ENCODE measurements at regions not wholly inside any gene's neighbourhood (a gene's known extent, or its start where the extent isn't known, plus 50 kb on each side); places are given as distances from the start of the nearest gene placed in this dataset.
A peak's percentile ranks its signal among the peaks of the same experiment; 100 is the strongest.
"Not testable (repeated sequence)": the region's sequence is repeated elsewhere in the genome, so short reads cannot be mapped to it uniquely, and the experiment has no call there.

DNA sequence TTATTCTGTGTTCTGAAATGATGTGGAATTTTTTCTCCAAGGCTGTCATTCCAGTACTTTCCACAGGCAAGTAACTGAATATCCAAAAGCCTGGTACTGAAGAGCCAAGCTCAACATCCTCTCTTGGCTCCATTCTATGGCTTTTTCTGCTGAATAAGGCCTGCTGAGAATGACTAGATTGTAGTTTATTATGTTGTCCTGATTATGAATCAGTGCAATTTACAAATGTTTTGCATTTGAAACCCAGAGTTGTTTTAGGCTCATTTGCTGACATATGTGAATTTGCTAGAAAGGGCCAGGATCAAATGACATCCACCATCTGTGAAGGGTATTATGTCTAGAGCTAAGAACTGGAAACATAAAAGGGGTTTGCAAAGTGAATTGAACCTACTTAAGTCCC lies 596.6 kb downstream of the KCTD12 start:
- DNase-seq (ENCODE audit: low spot score): no peak

DNA sequence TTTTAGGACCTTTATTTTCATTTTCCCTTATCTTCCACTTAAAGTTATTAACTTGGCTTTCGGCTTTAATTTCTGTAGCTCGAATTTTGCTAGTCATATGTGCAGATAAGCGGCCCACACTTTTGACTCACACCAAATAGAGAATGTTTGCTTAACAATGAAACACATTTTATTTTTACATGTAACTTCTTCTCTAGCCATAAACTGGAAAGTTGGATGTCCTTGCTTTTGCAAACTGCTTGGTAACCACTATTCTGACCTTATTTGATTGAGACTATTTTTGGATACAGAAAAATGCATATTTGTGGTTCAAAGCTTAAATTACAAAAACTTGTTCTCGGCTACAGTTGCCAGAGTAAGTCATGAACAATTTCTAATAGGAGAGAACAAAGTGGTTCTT lies 600.0 kb downstream of the KCTD12 start:
- DNase-seq (ENCODE audit: low spot score): no peak

DNA sequence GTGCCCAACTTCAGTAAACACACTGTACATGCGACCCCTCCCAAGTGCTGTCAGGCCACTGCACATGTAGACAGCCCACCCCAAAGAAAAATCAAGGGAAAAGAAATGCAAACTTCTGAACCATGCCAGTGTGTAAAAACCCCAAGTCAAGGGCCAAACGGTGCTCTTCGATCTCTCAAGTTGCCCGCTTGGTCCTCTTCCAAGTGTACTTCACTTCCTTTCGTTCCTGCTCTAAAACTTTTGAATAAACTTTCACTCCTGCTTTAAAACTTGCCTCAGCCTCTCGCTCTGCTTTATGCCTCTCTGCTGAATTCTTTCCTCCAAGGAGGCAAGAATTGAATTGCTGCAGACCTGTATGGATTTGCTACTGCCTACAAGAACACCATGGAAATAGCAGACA lies 600.7 kb downstream of the KCTD12 start:
- DNase-seq (ENCODE audit: low spot score): no peak

DNA sequence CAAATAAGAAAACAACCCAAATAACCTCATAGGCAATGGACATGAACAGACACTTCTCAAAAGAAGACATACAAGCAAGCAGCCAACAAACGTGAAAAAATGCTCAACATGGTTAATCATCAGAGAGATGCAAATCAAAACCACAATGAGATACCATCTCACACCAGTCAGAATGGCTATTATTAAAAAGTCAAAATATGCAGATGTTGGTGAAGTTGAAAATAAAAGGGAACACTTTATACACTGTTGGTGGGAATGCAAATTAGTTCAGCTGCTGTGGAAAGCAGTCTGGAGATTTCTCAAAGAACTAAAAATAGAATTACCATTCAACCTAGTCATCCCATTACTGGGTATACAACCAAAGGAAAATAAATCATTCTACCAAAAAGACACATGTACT lies 606.4 kb downstream of the KCTD12 start:
- DNase-seq (ENCODE audit: low spot score): not testable (repeated sequence)

DNA sequence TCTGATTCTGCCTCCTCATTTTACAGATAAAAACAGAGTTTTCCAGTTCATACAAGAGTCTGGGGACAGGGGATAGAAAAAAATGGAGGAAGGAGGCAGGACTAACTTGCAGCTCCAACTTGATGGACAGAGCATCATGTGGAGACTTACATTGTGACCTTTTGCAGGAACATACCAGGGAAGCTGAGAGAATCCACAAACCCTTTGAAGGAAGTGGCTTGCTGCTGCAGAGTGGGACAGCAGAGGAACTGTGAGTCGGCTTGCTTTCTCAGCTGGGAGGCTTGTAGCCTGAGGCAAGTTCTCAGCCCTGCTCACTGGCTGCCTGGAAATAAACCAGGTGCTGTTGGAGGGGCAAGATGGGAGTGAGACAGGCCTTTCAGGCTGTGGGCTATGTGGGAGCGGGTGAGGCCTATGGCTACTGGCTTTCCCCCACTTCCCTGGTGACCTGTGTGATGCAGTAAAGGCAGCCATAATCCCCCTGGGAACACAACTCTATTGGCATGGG lies 614.4 kb downstream of the KCTD12 start:
- no peak for DNase-seq (ENCODE audit: low spot score)

DNA sequence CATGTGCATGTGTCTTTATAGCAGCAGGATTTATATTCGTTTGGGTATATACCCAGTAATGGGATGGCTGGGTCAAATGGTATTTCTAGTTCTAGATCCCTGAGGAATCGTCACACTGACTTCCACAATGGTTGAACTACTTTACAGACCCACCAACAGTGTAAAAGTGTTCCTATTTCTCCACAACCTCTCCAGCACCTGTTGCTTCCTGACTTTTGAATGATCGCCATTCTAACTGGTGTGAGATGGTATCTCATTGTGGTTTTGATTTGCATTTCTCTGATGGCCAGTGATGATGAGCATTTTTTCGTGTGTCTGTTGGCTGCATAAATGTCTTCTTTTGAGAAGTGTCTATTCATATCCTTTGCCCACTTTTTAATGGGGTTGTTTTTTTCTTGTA lies 617.9 kb downstream of the KCTD12 start:
- not testable (repeated sequence) for DNase-seq (ENCODE audit: low spot score)

DNA sequence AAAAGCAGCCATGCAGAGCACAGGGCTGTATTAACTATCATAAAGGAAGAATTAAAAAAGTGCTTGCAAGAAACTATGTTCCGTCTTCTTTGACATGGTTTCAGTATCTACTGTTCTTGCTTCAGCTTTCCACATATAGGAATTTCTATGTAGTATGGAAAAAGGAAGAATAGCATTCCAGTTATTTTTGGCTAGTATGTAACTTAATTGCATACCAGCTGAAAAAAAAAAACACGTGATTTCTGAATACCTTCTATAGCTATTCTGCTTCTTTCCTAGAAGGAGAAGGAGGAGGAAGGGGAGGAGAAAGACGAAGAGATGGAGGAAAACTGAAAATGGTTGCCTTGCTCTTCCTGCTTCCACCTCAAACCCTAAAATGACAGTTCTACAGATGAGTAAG lies 619.0 kb downstream of the KCTD12 start:
- DNase-seq (ENCODE audit: low spot score): no peak

DNA sequence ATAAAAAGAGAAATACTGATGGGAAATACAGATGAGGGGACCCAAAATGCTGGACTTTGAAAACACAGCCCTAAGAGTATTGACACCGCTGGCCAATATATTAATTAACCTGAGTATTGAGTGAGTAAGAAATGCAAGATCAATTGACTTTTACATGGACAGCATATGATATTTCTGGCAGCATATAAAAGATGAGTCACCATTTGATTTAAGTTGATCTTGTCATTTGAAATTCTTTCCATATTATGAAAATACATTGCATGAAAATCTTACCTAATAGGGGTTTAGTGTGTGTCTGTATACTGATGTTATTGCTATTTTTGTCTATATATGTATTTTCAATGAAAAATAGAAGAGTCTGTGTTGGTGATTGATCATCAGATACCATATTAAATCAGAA lies 619.6 kb downstream of the KCTD12 start:
- no peak for DNase-seq (ENCODE audit: low spot score)

DNA sequence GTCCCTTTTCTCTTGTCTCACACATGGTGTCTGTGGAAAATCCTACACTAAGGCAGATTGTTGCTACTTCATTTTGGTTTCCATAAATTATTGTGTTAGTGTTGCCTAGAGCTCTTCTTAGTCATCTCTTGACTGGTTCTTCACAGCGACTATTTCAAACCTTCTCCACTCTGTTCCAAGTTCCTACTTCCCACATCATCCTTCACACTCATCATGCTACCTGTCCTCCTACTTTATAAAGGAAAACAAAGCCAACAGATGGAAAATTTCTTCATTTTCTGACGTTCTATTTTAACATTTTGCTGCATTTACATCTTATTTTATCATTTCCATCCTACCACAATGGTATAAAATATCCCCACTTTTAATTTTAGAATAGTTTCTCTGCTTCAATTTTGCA lies 614.1 kb downstream of the LMO7 start:
- peak; percentile 40 for DNase-seq (ENCODE audit: low spot score)

DNA sequence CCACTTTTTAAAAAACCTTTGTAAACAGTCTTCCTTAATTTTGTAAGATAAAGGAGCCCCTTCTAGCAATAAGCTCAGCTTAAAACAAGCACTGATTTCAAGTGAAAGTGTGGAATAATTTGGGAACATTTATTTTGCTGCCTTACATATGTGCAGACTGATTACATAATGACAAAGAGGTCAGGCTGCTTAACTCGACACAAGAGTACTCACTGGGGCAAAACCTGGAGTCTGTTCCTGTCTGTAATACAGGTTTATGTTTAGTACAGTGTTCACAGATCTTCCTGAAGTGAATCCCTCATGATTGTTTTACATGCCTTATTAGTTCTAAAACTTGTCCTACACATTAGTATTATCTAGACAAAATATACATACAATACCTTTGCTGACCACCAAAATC lies 609.8 kb downstream of the LMO7 start:
- DNase-seq (ENCODE audit: low spot score): no peak

DNA sequence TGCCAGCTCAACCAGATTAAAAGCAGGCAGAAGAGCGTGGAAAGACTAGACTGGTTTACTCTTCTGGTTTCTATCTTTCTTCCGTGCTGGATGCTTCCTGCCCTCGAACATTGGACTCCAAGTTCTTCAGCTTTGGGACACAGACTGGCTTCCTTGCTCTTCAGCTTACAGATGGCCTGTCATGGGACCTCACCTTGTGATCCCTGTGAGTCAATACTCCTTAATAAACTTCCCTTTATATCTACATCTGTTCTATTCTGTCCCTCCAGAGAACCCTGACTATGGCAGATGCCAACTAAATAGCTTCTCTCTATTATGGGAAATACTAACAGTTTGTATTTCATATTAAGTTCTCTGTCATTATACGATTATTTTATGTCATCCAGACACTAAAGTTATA lies 609.1 kb downstream of the LMO7 start:
- no peak for DNase-seq (ENCODE audit: low spot score)

DNA sequence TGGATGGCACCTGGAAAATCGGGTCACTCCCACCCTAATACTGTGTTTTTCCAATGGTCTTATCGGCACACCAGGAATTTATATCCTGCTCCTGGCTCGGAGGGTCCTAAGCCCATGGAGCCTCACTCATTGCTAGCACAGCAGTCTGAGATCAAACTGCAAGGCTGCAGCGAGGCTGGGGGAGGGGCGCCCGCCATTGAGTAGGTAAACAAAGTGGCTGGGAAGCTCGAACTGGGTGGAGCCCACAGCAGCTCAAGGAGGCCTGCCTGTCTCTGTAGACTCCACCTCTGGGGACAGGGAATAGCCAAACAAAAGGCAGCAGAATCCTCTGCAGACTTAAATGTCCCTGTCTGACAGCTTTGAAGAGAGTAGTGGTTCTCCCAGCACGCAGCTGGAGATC lies 607.0 kb downstream of the LMO7 start:
- not testable (repeated sequence) for DNase-seq (ENCODE audit: low spot score)

DNA sequence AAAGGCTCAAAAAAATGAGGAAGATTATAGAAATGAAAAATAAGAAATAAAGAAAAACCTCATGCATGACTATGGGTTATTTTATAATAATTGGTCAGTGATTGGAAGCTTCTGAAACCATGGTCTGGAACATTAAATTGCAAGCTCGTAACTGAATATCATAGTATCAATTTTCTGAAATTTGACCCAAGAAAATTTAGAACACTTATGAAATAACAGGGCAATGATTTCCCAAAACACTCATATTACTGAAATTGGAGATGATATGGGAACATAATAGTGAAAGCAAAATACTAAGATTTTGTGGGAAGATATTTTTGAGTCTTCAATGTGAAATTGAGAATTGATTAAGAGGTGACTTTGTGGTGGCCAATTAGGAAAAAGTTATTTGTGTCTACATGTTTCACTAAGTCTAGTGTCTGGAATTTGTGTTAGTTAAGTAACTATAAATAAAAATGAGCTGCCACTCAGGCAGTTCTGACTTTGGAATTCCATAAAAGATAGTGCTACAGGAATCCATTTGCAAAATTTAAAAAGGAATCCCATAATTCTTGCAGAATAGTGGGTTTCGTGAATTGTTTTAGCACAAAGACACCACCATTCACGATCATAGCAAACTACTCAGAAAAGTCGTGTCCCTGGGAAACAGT lies 603.0 kb downstream of the LMO7 start:
- no peak for DNase-seq (ENCODE audit: low spot score)

DNA sequence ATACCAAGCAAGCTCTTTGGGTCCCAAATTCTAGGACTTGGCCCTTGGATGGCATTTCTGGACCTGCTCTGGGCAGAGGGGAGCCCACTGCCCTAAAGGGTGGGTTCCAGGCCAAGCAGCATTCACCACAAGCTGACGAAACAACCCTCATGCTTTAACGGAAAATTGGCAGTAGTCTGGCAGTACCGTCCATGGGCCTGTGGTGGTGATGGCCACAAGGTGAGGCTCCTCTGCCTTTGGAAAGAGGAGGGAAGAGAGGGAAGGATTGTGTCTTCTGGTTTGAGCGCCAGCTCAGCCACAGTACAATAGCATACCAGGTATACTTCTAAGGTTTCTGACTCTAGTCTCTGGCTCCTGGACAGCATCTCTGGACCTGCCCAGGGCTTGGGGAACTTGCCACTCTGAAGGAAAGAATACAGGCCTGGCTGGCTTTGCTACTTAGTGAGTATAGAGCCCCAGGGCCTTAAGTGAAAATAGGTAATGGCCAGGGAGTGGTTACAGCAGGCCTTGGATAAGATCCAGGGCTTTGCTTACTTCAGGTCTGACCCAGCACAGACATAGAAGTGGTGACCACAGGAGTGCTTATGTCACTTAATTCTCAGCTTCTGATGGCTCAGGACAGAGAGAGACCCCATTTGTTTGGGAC lies 595.5 kb downstream of the LMO7 start:
- no peak for DNase-seq (ENCODE audit: low spot score)

DNA sequence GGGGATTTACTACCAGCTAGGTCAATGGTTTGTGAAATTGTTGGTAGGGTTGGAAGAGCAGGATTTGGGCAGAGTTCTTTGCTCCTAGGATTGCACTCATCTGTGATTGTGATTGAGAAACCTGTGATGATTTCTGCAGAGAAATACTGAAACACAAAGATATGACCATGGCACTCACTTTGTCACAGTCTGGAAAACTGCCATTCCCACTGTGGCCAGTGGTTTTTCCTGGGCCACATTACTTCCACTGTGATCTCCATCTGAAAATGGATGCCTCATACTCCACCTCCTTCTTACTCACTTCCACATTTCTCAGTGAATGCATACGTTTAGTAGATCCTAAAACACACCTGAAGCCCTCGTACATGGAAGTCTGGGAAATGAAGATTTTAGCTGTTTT lies 593.2 kb downstream of the LMO7 start:
- no peak for DNase-seq (ENCODE audit: low spot score)

DNA sequence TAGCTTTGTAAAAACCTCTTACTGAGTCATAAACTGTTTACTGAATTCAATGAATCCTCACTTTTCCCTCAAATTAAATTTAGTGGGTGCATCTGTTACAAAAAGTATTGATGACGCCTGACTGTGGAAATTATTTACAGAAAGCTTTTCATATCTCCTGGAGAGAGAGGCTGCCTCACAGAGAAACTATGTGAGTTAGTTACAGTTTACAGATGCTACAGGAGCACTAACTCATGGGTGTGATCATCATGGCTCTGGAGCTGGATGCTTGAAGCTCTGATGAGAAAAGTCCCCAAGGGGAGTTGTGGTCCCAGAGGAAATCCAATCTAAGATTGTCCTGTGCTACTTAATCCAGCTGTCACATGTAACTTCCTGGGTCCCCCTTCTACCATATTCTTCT lies 590.8 kb downstream of the LMO7 start:
- DNase-seq (ENCODE audit: low spot score): no peak

DNA sequence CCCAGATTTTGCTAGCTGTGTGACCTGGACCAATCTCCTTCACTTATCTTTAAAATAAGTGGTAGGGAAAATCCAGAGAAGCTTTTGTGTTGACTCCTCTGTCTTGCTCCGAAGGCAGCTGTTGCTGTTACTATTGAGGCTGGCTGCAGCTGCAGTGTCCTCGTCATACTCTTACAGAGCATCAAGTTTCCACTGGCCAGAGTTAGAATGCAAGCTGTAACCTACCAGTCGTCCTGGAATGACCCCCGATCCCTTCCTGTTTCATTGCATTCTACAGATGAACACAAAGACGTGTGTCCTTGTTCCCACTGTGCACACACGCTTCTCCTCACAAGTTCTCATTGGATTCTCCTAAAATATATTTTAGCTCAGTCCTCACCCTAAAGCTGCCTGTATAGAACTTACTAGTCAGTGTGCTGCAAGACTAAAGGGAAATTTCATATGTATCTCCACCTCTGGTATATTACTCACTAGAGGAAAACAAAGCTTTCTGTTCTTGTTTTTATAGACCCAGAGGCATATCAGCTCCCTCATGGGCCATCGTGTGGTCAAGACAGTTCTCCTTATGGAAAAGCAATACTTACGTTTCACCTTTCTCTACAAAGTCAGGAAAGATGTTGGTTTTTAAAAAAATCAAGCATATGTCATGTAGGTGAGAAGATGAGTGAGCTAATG lies 589.8 kb downstream of the LMO7 start:
- peak; percentile 8 for DNase-seq (ENCODE audit: low spot score)

DNA sequence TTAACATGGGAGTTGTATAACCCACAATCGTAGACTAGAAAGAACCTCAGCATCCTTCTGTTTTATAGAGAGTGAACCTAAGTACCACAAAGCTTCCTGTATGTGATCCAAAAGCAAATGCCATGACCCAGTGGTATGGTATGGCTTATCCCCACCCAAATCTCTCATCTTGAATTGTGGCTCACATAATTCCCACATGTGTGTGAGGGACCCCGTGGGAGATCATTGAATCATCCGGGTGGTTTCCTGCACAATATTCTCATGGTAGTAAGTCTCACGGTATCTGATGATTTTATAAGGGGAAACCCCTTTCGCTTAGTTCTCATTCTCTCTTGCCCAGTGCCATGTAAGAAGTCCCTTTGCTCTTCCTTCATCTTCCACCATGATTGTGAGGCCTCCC lies 587.9 kb downstream of the LMO7 start:
- DNase-seq (ENCODE audit: low spot score): no peak

DNA sequence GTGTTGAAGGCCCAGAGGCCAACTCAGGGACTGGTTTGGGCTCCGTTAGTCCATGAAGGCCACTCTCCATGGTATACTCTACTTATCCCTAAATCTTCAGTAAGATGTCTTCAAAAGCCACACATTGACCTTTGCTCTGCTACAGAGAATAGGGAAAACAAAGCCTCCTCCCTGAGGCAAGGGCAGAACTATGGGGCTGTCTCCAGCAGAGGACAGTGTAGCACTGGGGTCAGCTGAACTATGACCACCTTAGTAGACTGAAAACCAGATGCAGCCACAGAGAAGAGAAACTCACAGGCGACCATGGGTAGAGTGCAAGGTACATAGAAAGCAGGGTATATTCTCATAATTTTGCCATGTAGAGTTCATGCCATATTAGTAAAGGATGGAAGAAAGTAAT lies 587.4 kb downstream of the LMO7 start:
- DNase-seq (ENCODE audit: low spot score): no peak

DNA sequence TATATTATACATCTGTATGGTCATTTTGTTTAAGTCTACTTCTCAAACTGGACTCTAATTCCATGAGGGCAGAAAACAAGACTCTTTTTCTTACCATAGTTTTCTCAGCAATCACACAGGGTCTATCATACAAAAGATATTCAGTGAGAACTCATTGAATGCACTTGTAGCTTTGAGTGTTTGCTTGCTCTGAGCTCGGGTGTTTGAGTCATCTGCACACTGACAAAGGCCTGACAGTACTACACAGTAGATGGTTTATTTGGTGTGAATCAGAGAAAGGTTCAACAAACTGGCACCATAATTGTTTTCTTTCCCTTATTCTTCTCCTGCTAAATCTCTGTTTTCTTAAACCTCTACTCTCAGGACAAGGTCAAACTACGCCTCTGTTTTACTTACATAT lies 586.4 kb downstream of the LMO7 start:
- peak; percentile 12 for DNase-seq (ENCODE audit: low spot score)

DNA sequence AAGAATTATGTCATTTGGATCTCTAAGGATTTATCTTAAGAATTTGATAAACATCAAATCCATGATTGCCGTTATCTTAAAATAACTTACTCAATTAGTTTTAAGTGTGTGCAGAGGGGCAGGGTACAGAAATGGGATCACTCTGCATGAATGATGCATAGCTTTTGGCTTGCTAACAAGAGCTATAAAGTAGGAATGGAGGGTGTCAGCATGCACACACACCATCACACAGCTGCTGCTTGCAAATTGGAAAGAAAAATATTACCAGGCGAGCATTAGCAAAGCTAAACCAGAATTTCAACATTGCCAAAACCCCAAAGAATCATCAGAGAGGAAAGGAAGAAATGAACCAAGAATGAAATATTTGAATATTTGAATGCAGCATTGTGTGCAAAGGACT lies 580.6 kb downstream of the LMO7 start:
- no peak for DNase-seq (ENCODE audit: low spot score)

DNA sequence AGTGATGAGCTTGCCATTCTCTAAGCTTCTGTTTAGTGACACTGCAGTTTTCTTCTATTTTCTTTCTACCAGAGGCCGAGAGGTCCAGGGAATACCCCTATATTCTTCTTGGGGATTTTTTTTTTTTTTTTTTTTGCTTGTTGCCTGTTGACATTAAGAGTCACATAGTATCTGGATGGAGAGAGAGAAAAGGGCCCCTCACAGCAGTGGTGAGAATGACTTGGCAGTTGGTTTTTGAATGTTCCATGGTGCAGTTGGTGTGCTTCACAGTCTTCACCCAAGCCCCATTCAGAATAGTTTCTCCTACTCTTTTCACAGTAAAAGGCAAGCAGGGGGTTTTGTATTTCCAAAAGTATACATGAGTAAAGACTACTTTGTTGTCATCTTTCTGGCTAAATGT lies 577.9 kb downstream of the LMO7 start:
- DNase-seq (ENCODE audit: low spot score): no peak

DNA sequence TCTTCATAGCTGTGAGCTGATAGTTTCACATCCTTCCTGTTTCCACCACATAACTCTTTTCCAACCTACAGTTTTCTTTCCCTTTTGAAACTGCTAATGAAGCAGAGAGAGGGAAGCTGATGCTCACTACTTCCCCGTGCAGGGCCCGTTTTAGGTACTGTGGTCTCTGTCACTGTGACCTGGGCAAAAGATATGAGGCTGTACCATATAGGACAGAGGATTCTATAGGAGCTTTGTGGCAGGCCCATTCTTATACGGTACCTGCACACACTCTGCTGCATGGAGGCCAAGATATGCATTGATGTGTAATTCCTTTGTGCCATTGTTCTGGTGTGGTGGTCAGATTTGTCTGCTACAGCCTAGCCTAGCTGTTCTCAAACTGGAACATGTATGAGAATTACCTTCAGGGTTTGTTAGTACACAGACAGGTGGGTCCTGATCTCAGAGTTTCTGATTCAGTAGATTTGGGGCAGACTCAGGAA lies 577.3 kb downstream of the LMO7 start:
- DNase-seq (ENCODE audit: low spot score): no peak

Data from putamen (tissue), 1 donor.